Astrocyte (in vitro differentiated cells and primary cell): ENCODE measurements at regions not wholly inside any gene's neighbourhood (a gene's known extent, or its start where the extent isn't known, plus 50 kb on each side); places are given as distances from the start of the nearest gene placed in this dataset.

Experiments
- DNase-seq: peaks from one replicate; pipeline ENCODE4 v3.0.0-alpha.2; 2010; ENCODE audit warnings: low read depth
- FAIRE-seq: peaks from 2 replicates; lab custom pipeline; 2011; peaks lifted over from hg19 to GRCh38; lab: Jason Lieb, UNC
- H2AFZ ChIP-seq: 2 replicates; pipeline ENCODE4 v1.6.0; 2012; ENCODE audit warnings: low read depth, low read length, inconsistent platforms
- H3K27ac ChIP-seq: 2 replicates; pipeline ENCODE4 v1.5.1; 2011; ENCODE audit warnings: low read depth, low read length, inconsistent platforms
- H3K27me3 ChIP-seq: 2 replicates; pipeline ENCODE4 v1.6.0; 2011; ENCODE audit warnings: low read length, inconsistent platforms; ENCODE audit not compliant: insufficient read depth
- H3K36me3 ChIP-seq: 2 replicates; pipeline ENCODE4 v1.5.1; 2011; ENCODE audit warnings: low read length, inconsistent platforms; ENCODE audit not compliant: insufficient read depth
- H3K4me1 ChIP-seq: 2 replicates; pipeline ENCODE4 v1.5.1; 2011; ENCODE audit warnings: low read length, inconsistent platforms; ENCODE audit not compliant: insufficient read depth
- H3K4me2 ChIP-seq: 2 replicates; pipeline ENCODE4 v1.6.0; 2012; ENCODE audit warnings: low read length, inconsistent platforms
- H3K4me3 ChIP-seq: 2 replicates; pipeline ENCODE4 v1.5.1; 2011; ENCODE audit warnings: low read depth, mild to moderate bottlenecking, low read length, inconsistent platforms; ENCODE audit not compliant: insufficient read depth
- H3K79me2 ChIP-seq: 2 replicates; pipeline ENCODE4 v1.6.0; 2012; ENCODE audit warnings: mild to moderate bottlenecking, low read length, inconsistent platforms; ENCODE audit not compliant: insufficient read depth
- H3K9ac ChIP-seq: 2 replicates; pipeline ENCODE4 v1.6.0; 2012; ENCODE audit warnings: mild to moderate bottlenecking, low read length, inconsistent platforms
- H3K9me3 ChIP-seq: 2 replicates; pipeline ENCODE4 v1.5.1; 2012; ENCODE audit warnings: low read depth, mild to moderate bottlenecking, low read length, inconsistent platforms; ENCODE audit not compliant: insufficient read depth
- H4K20me1 ChIP-seq: 2 replicates; pipeline ENCODE4 v1.6.0; 2012; ENCODE audit warnings: low read length, inconsistent platforms; ENCODE audit not compliant: insufficient read depth
- H3K27ac Mint-ChIP-seq: one replicate; pipeline ENCODE4 v1.8.0; 2021; ENCODE audit warnings: mild to moderate bottlenecking, mixed read lengths; ENCODE audit not compliant: unreplicated experiment
- H3K27me3 Mint-ChIP-seq: one replicate; pipeline ENCODE4 v1.8.0; 2021; ENCODE audit warnings: low read depth, mixed read lengths; ENCODE audit not compliant: unreplicated experiment
- H3K36me3 Mint-ChIP-seq: one replicate; pipeline ENCODE4 v1.8.0; 2021; ENCODE audit warnings: low read depth, mixed read lengths; ENCODE audit not compliant: unreplicated experiment
- H3K4me1 Mint-ChIP-seq: one replicate; pipeline ENCODE4 v1.8.0; 2021; ENCODE audit warnings: low read depth, mixed read lengths; ENCODE audit not compliant: unreplicated experiment
- H3K4me3 Mint-ChIP-seq: one replicate; pipeline ENCODE4 v1.8.0; 2021; ENCODE audit warnings: mild to moderate bottlenecking, moderate library complexity, mixed read lengths; ENCODE audit not compliant: unreplicated experiment
- H3K9me3 Mint-ChIP-seq: one replicate; pipeline ENCODE4 v1.8.0; 2021; ENCODE audit warnings: mild to moderate bottlenecking, mixed read lengths; ENCODE audit not compliant: unreplicated experiment
- EZH2 ChIP-seq: IDR thresholded peaks from 2 replicates; pipeline ENCODE4 v1.6.1; 2012; ENCODE audit warnings: mild to moderate bottlenecking, low read length, inconsistent platforms; ENCODE audit not compliant: insufficient read depth
- TF ChIP-seq, protein P1 (sequence below): IDR thresholded peaks from 2 replicates; pipeline ENCODE4 v1.5.1; 2011; ENCODE audit warnings: low read depth, mild to moderate bottlenecking, inconsistent platforms, low read length, moderate library complexity; ENCODE audit not compliant: insufficient read depth

- TF ChIP-seq EZH2, result no peak
- TF ChIP-seq, protein P1, sequence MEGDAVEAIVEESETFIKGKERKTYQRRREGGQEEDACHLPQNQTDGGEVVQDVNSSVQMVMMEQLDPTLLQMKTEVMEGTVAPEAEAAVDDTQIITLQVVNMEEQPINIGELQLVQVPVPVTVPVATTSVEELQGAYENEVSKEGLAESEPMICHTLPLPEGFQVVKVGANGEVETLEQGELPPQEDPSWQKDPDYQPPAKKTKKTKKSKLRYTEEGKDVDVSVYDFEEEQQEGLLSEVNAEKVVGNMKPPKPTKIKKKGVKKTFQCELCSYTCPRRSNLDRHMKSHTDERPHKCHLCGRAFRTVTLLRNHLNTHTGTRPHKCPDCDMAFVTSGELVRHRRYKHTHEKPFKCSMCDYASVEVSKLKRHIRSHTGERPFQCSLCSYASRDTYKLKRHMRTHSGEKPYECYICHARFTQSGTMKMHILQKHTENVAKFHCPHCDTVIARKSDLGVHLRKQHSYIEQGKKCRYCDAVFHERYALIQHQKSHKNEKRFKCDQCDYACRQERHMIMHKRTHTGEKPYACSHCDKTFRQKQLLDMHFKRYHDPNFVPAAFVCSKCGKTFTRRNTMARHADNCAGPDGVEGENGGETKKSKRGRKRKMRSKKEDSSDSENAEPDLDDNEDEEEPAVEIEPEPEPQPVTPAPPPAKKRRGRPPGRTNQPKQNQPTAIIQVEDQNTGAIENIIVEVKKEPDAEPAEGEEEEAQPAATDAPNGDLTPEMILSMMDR, result no peak
- Histone ChIP-seq H4K20me1 (no peaks in the 10 kb centered on the region), H2AFZ (no peak overlapping the region), H3K4me2 (no peak overlapping the region), H3K4me3 (no peak overlapping the region), H3K9me3 (no peaks in the 10 kb centered on the region), H3K36me3 (no peaks in the 10 kb centered on the region), H3K4me1 (no peaks in the 10 kb centered on the region), H3K9ac (no peak overlapping the region), H3K27ac (no peak overlapping the region), H3K79me2 (no peaks in the 10 kb centered on the region), H3K27me3 (no peaks in the 10 kb centered on the region)
- H3K4me1 Mint-ChIP-seq, result peaks cover 4% of the 10 kb centered on the region
- H3K4me3 Mint-ChIP-seq, result no peak overlapping the region
- H3K9me3 Mint-ChIP-seq, result no peaks in the 10 kb centered on the region
- H3K36me3 Mint-ChIP-seq, result no peaks in the 10 kb centered on the region
- H3K27me3 Mint-ChIP-seq, result no peaks in the 10 kb centered on the region
- DNase-seq (no peak), FAIRE-seq (no peak)
- H3K27ac Mint-ChIP-seq, result no peak overlapping the region
Observed at GRCh38 chr4:111678908-111679307, 466.3 kb upstream of the FAM241A start.

DNA sequence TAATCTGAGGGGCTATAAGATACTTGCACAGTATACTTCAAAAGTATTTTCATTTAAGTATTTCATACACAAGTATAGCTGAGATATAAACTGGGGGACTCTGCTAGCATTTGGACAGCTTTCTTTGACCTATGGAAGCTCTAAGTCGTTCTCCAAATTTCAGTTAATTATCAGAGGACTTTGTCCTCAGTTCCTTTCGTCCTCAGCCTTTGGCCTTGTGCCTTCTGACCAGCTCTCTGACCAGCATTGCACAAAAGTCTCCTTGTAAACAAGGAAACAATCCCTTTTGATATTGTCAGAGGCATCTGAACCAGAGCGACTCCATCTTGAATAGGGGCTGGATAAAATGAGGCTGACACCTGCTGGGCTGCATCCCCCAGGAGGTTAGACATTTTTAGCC is 464.0 kb upstream of the FAM241A start:
- peaks cover 5% of the 10 kb centered on the region for H3K9me3 Mint-ChIP-seq
- no peak for DNase-seq
- no peak overlapping the region for H3K4me3 Mint-ChIP-seq
- Histone ChIP-seq H3K4me3 (no peak overlapping the region), H3K79me2 (no peaks in the 10 kb centered on the region), H3K27me3 (no peaks in the 10 kb centered on the region), H3K4me2 (no peak overlapping the region), H3K4me1 (no peaks in the 10 kb centered on the region), H3K27ac (no peak overlapping the region), H4K20me1 (no peaks in the 10 kb centered on the region), H3K9ac (no peak overlapping the region), H3K36me3 (no peaks in the 10 kb centered on the region), H2AFZ (no peak overlapping the region), H3K9me3 (no peaks in the 10 kb centered on the region)
- no peak overlapping the region for H3K27ac Mint-ChIP-seq
- TF ChIP-seq EZH2, result no peak
- TF ChIP-seq, protein P1, result no peak
- H3K4me1 Mint-ChIP-seq, result peaks cover 4% of the 10 kb centered on the region
- no peak for FAIRE-seq
- H3K27me3 Mint-ChIP-seq, result no peaks in the 10 kb centered on the region
- H3K36me3 Mint-ChIP-seq, result no peaks in the 10 kb centered on the region

GRCh38 chr4:111681751-111682150 is 463.5 kb upstream of the FAM241A start:
- H3K27ac ChIP-seq, result no peak overlapping the region
- H3K9ac ChIP-seq, result no peak overlapping the region
- no peaks in the 10 kb centered on the region for H3K27me3 ChIP-seq
- Mint-ChIP-seq H3K4me1 (peaks cover 4% of the 10 kb centered on the region), H3K9me3 (peaks cover 5% of the 10 kb centered on the region), H3K27me3 (no peaks in the 10 kb centered on the region), H3K36me3 (no peaks in the 10 kb centered on the region), H3K4me3 (no peak overlapping the region), H3K27ac (no peak overlapping the region)
- H2AFZ ChIP-seq, result no peak overlapping the region
- no peaks in the 10 kb centered on the region for H3K4me1 ChIP-seq
- no peak overlapping the region for H3K4me2 ChIP-seq
- H4K20me1 ChIP-seq, result no peaks in the 10 kb centered on the region
- H3K36me3 ChIP-seq, result no peaks in the 10 kb centered on the region
- no peak for DNase-seq
- no peak for FAIRE-seq
- TF ChIP-seq, protein P1, result no peak
- TF ChIP-seq EZH2, result no peak
- no peaks in the 10 kb centered on the region for H3K79me2 ChIP-seq
- H3K4me3 ChIP-seq, result no peak overlapping the region
- no peaks in the 10 kb centered on the region for H3K9me3 ChIP-seq
